GM21447 (cell line): ENCODE measurements at regions not wholly inside any gene's neighbourhood (a gene's known extent, or its start where the extent isn't known, plus 50 kb on each side); places are given as distances from the start of the nearest gene placed in this dataset.
"Not testable (repeated sequence)": the region's sequence is repeated elsewhere in the genome, so short reads cannot be mapped to it uniquely, and the experiment has no call there.

Experiments
- ATAC-seq: cut with Tn5 transposase; IDR thresholded peaks from one replicate; pipeline ENCODE4 v1.9.1; 2021; ENCODE audit not compliant: unreplicated experiment

DNA sequence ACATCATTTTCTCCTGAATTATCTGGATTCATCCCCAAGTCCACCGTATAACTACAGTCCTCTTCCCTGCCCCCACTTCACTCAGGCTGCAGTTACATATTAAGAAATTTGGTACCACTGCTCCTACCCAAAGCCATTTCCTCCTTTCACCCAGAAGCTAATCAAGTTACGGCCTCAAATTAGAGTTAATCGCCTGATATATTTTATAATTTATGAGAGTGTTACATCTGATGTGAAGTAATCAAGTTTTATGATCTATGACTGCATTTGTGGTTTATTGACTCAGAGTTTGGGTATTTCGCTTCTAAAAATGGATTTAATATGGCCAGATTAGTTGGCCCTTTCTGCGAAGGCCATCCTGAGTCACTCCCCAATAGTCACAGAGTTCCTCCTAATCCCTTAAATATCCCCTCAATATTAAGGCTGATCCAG, 223.6 kb upstream of the KIF2A start:
- no peak for ATAC-seq

- ATAC-seq, result no peak
Observed at GRCh38 chr5:62083247-62083646, 222.8 kb upstream of the KIF2A start.

DNA sequence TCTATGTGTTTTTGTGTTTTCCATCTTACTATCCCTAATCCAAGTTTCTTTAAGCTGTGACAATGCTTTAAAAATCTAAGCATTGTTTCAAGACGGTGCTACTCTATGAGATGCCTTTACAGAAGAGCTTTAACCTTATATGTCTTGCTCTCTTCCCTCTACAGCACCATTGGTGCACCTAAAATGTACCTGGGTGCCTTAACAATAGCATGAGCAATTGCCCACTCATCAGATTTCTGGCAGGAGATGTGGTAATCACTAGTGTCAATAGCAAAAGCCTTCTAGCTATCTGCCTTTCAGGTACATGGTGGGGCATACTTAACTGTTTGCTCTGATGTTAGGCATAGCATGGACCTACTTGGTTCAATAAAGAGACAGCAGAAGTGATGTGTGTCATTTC, 222.3 kb upstream of the KIF2A start:
- ATAC-seq, result no peak

DNA sequence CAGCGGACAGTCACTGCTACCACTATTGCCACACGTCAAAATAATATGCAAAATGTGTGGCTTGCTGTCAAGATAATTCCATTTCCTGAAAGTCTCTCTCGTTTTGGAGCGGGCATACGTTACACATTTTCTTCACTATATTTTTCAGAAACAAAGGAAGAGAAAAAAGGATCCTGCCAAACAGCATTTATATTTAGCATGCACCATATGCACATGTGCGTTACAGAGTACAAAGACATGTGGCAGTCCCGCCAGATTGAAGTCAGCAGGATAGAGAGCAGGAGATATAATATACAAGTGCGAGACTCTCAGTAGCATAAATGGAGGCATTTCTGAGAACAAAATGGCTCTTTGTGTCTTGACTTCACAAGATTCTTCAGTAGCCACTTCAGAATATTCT, 221.6 kb upstream of the KIF2A start:
- ATAC-seq, result no peak

DNA sequence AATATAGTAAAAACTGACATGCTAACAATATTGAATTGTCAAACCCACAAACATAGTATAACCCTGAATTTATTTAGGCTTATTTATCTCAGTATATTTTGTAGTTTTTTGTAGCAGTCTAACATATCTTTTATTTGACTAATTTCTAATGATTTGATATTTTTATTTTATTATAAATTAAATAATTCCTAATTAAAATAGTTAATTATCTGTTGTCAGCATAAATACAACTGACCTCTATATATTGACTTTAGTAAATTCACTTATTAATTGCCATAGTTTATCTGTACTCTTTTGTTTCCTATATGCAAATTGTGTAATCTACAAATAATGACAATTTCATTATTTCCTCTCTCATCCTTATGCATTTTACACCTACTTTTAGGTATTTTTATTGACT, 215.1 kb upstream of the KIF2A start:
- ATAC-seq, result no peak

DNA sequence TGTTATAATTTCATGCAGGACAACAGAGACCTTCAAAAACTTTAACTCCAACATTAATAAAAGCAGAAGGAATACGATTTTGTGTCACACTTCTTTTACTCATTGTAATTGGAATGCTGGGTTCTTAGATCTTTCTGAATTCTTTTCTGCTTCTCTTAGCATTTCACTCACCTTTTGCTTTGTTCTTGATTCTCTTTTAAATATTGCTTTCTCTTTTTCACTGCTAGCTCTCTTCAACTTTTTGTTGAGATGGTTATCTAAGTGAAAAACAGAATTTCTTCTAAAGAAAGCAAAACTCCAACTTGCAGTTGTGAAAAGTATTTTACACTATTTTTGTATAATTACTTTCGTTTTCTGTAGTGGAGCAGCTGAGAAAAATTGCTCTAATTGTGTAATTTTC, 212.6 kb upstream of the KIF2A start:
- ATAC-seq, result no peak

- no peak for ATAC-seq
Observed at GRCh38 chr5:62093976-62094375, 212.0 kb upstream of the KIF2A start.

DNA sequence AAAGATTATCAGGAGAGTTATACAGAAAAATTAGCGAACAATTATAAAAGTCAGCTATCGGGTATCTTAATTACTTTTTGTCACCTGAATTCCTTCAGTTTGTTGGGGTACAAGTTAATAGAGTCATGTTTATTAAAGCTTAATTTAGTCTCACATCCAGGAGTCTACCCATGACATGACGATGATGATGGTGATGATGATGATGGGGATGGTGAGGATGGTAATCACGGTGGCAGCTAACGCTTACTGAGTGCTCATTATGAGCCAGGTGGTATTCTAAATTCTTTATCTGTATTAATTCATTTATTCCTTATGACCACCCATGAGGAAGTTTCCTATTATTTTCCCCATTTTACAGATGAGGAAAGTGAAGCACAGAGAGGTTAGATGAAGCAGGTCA, 208.6 kb upstream of the KIF2A start:
- no peak for ATAC-seq

- ATAC-seq, result no peak
Observed at GRCh38 chr5:62100201-62100600, 205.8 kb upstream of the KIF2A start.

- not testable (repeated sequence) for ATAC-seq
Observed at GRCh38 chr5:62103863-62104262, 202.1 kb upstream of the KIF2A start.

- ATAC-seq, result no peak
Observed at GRCh38 chr5:62111428-62111827, 194.6 kb upstream of the KIF2A start.

DNA sequence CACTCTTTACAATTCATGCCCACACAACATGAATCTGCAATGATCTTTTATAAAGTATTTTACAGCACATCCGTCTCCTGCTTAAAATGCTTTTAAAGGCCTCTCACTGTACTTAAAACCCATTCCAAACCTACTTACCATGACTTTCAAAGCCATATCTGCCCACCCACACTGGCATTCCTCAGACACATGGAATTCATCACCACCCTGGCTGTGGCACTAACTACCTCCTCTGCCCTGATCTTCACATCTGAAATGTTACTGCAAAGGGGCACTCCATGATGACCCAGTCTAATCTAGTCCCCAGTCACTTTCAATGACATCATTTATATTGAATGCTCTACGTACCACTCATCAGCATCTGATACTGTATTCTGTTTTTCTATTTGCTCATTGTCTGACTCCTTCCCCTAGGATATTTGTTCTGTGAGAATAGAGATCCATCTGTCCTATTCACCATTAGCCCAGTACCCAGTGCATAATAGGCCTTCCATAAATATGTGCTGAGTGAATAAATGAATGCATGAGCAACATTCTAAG, 193.2 kb upstream of the KIF2A start:
- no peak for ATAC-seq

- ATAC-seq, result no peak
Observed at GRCh38 chr5:62115014-62115413, 191.0 kb upstream of the KIF2A start.

DNA sequence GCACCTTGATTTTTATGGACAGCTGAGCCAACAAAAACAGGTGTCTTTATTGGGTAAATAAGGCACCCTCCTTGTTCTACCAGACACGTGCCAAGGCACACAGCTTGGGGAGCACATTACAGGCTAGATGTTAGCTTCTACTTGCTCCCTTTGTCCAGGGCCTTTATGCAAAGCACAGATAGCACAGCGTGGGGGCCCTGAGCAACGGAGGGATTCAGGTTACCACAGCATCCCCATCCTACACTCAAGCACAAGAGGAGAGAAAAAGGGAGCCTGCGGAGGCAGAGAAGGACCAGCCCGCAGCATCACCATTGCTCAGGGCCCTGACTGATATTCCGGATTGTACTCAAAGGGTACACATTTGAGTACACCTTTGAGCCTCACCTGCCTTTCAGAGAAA, 181.7 kb upstream of the KIF2A start:
- no peak for ATAC-seq

GRCh38 chr5:62126090-62126489, 179.9 kb upstream of the KIF2A start:
- ATAC-seq, result no peak

- ATAC-seq, result no peak
Observed at GRCh38 chr5:62127098-62127736, 178.8 kb upstream of the KIF2A start.

DNA sequence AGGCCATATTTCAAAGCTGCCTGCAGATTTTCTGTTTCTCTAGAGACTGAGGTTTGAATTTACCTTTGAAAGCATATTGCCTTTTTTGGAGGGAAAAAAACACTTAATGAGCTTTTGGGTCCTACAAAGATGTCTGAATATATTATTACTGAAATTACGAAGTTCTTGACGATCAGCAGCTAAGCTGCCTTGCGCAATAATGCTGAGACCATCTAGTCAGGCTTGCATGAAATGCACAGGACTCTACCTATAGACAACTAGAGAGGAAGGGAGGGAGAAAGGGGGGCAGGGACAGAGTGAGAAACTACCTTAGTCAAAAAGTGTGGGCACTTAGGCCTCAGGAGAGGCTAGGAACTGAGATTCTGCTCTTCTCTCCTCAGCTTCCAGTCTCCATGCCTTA, 175.9 kb upstream of the KIF2A start:
- ATAC-seq, result no peak

DNA sequence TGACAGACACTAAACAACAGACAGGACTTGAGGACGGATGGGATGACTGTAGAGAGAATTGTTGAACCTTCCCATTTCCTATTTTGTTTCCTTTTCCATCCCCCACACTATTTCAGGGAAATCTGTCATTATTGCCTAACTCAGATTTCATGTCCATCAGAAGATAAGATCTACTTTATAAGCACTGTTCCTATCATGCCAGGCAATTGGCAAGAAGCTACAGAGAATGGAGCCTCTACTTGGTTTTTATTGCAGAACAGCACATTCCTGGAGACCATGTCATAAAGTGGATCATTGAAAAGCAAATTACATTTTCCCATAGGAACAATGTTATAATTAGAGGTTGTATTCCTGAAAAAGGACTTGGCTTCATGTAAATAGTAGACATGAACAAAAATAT, 173.7 kb upstream of the KIF2A start:
- no peak for ATAC-seq

DNA sequence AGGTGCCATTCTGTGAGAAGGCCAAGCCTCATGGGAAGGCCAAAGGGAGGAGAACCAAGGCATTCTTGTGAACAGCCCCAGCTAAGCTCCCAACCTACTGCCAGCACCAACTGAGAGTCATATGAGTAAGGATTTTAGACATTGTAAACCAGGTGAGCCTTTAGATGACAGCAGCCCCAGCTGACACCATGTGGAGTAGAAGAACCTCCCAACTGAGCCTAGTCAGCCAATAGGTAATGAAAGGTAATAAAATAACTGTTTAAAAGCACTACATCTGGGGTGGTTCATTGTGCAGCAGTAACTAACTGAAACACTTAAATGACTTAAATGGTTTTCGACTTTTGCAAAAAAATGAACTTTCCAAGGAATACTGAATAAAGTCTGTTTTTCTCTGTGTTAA, 172.6 kb upstream of the KIF2A start:
- ATAC-seq, result no peak

DNA sequence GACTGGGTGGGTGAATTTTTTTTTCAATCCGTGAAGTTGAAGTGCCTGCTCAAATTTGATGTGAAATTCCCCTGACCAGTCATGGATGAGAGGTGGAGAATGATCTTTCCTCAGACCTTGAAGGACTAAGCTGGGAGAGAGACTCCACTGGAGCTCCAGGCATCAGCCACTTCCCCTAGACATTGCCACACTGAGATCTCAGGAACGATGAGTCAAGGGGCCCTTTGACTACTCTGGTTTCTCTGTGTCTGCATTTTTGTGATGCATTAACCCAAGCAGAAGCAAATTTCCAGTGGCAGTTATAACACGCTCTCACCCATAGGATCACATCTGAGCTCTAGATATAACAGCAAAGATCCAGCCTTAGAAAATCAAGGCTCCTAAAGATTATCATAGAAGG, 171.2 kb upstream of the KIF2A start:
- no peak for ATAC-seq

DNA sequence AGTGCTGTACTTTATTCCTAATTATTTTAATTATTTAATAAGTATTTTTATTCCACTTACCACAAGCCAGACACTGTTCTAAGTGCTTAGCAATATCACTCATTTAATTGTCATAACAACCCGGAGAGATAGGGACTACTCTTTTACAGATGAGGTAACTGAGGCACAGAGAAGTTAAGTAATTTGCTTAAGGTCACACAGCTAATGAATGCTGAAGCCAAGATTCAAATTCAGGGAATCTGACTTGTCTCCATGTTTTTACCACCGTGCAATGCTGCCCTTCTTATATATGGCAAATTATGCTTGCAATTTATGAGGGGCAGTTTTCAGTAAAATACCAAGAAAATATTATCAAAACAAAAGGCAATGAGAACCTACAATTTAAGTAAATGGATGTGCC, 168.4 kb upstream of the KIF2A start:
- no peak for ATAC-seq

DNA sequence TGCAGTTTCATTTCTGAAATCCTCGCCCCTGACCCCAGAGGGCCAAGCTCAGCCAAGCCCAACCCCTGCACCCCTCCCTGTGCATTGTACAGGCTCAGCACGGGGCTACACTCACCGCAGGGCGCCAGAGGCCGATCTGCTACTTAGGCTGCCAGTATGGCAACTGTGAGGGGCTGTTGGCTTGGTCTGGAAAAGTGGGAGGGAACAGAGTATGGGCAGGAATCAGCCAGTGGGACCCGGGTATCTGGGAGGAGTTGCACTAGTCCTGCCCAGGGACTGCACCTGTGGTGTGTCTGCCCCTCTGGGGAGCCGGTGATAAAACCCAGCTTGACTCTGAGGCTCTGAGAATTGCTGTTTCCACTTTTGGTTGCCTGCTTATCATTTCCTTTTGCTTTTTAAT, 167.4 kb upstream of the KIF2A start:
- no peak for ATAC-seq

DNA sequence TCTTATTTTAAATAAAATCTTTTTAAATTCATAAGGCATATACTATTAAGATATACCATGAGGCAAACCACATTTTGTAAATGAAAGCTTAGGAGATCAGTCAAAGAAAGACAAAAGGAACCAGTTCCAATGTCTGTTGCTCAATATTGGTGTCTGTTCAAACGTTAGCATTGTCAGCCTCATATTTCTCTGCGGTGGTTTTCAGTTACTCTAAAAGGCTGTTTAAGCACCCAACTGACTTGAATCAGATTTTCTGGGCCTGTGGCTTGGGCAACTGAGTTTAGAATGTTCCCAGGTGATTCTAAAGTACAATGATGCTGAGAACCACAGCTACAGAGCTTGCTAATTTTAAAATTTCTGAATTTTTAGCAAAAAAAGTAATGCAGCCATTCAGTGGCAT, 166.3 kb upstream of the KIF2A start:
- ATAC-seq, result no peak
